ENCODE measurements at regions not wholly inside any gene's neighbourhood (a gene's known extent, or its start where the extent isn't known, plus 50 kb on each side); places are given as distances from the start of the nearest gene placed in this dataset.

DNA sequence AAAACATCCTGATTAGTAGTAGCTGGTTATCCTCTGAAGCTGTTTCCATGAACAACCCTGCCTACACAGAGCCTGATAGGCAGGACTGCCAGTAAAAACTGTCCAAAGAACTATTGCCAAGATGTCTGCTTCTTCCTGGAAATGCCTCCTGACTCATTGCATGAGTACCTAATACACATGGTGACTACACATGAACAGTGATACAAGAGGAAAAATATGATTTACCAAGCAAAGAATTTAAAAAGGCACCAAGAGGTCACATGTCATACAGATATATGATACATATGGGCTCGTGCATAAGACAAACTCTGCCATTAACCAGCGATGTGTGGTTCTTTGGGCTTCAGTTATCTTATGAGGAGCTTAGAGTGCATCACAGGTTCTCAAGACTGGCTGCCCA is 552.3 kb downstream of the SLC16A7 start:
- Histone ChIP-seq H2AFZ (ENCODE audit: low read depth, low read length, severe bottlenecking) (no peak overlapping the region), H3K9me3 (ENCODE audit: insufficient read depth, low read length) (no peaks in the 10 kb centered on the region), H3K27ac (ENCODE audit: low read depth, low read length) (no peak overlapping the region), H3K9ac (ENCODE audit: low read length) (no peak overlapping the region), H3K4me2 (ENCODE audit: low read depth, low read length, poor library complexity, severe bottlenecking) (no peak overlapping the region), H3K79me2 (ENCODE audit: insufficient read depth, low read length) (no peaks in the 10 kb centered on the region), H3K9me2 (replicated peaks; ENCODE audit: insufficient read depth, low read length) (no peaks in the 10 kb centered on the region), H3F3A (ENCODE audit: insufficient read depth) (no peaks in the 10 kb centered on the region), H4K20me1 (ENCODE audit: low read depth, low read length) (no peaks in the 10 kb centered on the region), H3K4me3 (ENCODE audit: insufficient read depth, low read length, poor library complexity, severe bottlenecking) (no peak overlapping the region), H3K36me3 (ENCODE audit: low read length) (no peaks in the 10 kb centered on the region), H3K27me3 (ENCODE audit: low read length) (no peaks in the 10 kb centered on the region)
- TF ChIP-seq, protein P1, sequence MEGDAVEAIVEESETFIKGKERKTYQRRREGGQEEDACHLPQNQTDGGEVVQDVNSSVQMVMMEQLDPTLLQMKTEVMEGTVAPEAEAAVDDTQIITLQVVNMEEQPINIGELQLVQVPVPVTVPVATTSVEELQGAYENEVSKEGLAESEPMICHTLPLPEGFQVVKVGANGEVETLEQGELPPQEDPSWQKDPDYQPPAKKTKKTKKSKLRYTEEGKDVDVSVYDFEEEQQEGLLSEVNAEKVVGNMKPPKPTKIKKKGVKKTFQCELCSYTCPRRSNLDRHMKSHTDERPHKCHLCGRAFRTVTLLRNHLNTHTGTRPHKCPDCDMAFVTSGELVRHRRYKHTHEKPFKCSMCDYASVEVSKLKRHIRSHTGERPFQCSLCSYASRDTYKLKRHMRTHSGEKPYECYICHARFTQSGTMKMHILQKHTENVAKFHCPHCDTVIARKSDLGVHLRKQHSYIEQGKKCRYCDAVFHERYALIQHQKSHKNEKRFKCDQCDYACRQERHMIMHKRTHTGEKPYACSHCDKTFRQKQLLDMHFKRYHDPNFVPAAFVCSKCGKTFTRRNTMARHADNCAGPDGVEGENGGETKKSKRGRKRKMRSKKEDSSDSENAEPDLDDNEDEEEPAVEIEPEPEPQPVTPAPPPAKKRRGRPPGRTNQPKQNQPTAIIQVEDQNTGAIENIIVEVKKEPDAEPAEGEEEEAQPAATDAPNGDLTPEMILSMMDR (IDR thresholded peaks at IDR 0.05; ENCODE audit: insufficient read depth, low read length, poor library complexity, severe bottlenecking) = no peak
- no peak for TF ChIP-seq EZH2phosphoT487 (conservative IDR thresholded peaks at IDR 0.05; ENCODE audit: low read length)

DNA sequence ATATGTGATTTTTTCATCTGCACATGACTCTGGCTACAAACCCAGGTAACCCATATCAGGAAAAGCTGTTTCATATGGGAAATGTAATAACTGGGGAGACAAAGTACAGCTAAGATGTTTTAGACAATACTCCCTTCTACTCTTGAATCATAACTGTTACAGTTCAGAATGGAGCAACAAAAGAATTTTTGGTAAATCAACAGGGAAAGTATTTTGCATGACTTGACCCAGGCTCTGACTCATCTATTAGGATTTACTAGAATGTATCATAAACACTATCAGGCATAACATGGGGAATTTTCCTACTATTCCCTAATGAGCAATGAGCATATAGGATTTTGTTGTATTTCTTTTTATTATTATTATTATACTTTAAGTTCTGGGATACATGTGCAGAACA is 553.0 kb downstream of the SLC16A7 start:
- no peaks in the 10 kb centered on the region for H3K9me3 ChIP-seq (ENCODE audit: insufficient read depth, low read length)
- TF ChIP-seq, protein P1 (IDR thresholded peaks at IDR 0.05; ENCODE audit: insufficient read depth, low read length, poor library complexity, severe bottlenecking) = no peak
- TF ChIP-seq EZH2phosphoT487 (conservative IDR thresholded peaks at IDR 0.05; ENCODE audit: low read length) = no peak

DNA sequence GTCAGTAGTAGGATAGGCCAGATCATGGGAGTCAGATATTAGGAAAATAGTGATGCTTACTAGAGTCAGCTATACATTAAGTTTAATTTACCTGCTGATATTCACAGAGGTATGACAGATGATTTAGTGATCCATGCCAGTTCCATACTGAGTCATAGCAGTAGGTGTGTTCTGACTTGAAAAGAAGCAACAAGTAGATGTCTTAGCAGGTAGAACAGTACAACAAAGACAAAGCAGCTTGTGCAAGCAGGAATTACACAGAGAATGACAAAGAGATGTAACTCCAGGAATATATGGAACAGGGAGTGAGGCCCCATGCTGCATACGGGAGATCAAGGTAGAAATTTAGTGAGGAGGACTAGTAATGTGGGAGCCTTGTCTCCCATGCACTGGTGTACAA is 556.9 kb downstream of the SLC16A7 start:
- Histone ChIP-seq H3K4me2 (ENCODE audit: low read depth, low read length, poor library complexity, severe bottlenecking) (no peak overlapping the region), H3K27me3 (ENCODE audit: low read length) (no peaks in the 10 kb centered on the region), H3K4me3 (ENCODE audit: insufficient read depth, low read length, poor library complexity, severe bottlenecking) (no peak overlapping the region), H4K20me1 (ENCODE audit: low read depth, low read length) (no peaks in the 10 kb centered on the region), H3K9me3 (ENCODE audit: insufficient read depth, low read length) (no peaks in the 10 kb centered on the region), H3K9ac (ENCODE audit: low read length) (no peak overlapping the region), H3K27ac (ENCODE audit: low read depth, low read length) (no peak overlapping the region), H3F3A (ENCODE audit: insufficient read depth) (no peaks in the 10 kb centered on the region), H2AFZ (ENCODE audit: low read depth, low read length, severe bottlenecking) (no peak overlapping the region), H3K36me3 (ENCODE audit: low read length) (no peaks in the 10 kb centered on the region), H3K9me2 (replicated peaks; ENCODE audit: insufficient read depth, low read length) (no peaks in the 10 kb centered on the region), H3K79me2 (ENCODE audit: insufficient read depth, low read length) (no peaks in the 10 kb centered on the region)
- TF ChIP-seq, protein P1 (IDR thresholded peaks at IDR 0.05; ENCODE audit: insufficient read depth, low read length, poor library complexity, severe bottlenecking) = no peak
- TF ChIP-seq EZH2phosphoT487 (conservative IDR thresholded peaks at IDR 0.05; ENCODE audit: low read length) = no peak

More for the DNA sequence above, 553.0 kb downstream of the SLC16A7 start:
- Histone ChIP-seq H3K36me3 (ENCODE audit: low read length) (no peaks in the 10 kb centered on the region), H3K4me3 (ENCODE audit: insufficient read depth, low read length, poor library complexity, severe bottlenecking) (no peak overlapping the region), H3K27me3 (ENCODE audit: low read length) (no peaks in the 10 kb centered on the region), H3K27ac (ENCODE audit: low read depth, low read length) (no peak overlapping the region), H3K9me2 (replicated peaks; ENCODE audit: insufficient read depth, low read length) (no peaks in the 10 kb centered on the region), H3K79me2 (ENCODE audit: insufficient read depth, low read length) (no peaks in the 10 kb centered on the region), H3K9ac (ENCODE audit: low read length) (no peak overlapping the region), H2AFZ (ENCODE audit: low read depth, low read length, severe bottlenecking) (no peak overlapping the region), H3F3A (ENCODE audit: insufficient read depth) (no peaks in the 10 kb centered on the region), H4K20me1 (ENCODE audit: low read depth, low read length) (no peaks in the 10 kb centered on the region), H3K4me2 (ENCODE audit: low read depth, low read length, poor library complexity, severe bottlenecking) (no peak overlapping the region)
